Spleen (tissue), 11 donors: ENCODE measurements at regions not wholly inside any gene's neighbourhood (a gene's known extent, or its start where the extent isn't known, plus 50 kb on each side); places are given as distances from the start of the nearest gene placed in this dataset.

ENCODE experiments used
- DNase-seq: peaks from one replicate; pipeline ENCODE4 v3.0.0-alpha.2; 2020
- H3K27ac ChIP-seq, 8 donors: fragments of 200-600 bp; sonication (generic) in 7 of 8; 1 replicate in 4 of 8; 2 replicates in 4 of 8; pipeline versions ENCODE4 v1.5.0 to v1.8.0; 2016 to 2021; ENCODE audit warnings: inconsistent platforms in 4 of 8, mild to moderate bottlenecking in 4 of 8, moderate library complexity in 1 of 8
- H3K27me3 ChIP-seq, 7 donors: fragments of 200-600 bp; sonication (generic) in 6 of 7; replicated peaks in 1 of 7; 1 replicate in 4 of 7; 2 replicates in 3 of 7; pipeline versions ENCODE4 v1.5.0 to v1.8.0; 2016 to 2021; ENCODE audit warnings: inconsistent platforms in 3 of 7, mild to moderate bottlenecking in 1 of 7
- H3K36me3 ChIP-seq, 6 donors: fragments of 200-600 bp; sonication (generic) in 5 of 6; 1 replicate in 4 of 6; 2 replicates in 2 of 6; pipeline versions ENCODE4 v1.5.0 to v1.8.0; 2016 to 2021; ENCODE audit warnings: inconsistent platforms in 2 of 6
- H3K4me1 ChIP-seq, 6 donors: fragments of 200-600 bp; sonication (generic) in 5 of 6; 1 replicate in 3 of 6; 2 replicates in 3 of 6; pipeline versions ENCODE4 v1.5.0 to v1.8.0; 2016 to 2021; ENCODE audit warnings: inconsistent platforms in 3 of 6
- H3K4me3 ChIP-seq, 8 donors: fragments of 200-600 bp; sonication (generic) in 7 of 8; 1 replicate in 4 of 8; 2 replicates in 4 of 8; pipeline versions ENCODE4 v1.5.0 to v1.8.0; 2016 to 2021; ENCODE audit warnings: inconsistent platforms in 4 of 8, mild to moderate bottlenecking in 4 of 8, moderate library complexity in 2 of 8
- H3K9me3 ChIP-seq, 8 donors: fragments of 200-600 bp; sonication (generic) in 7 of 8; 1 replicate in 4 of 8; 2 replicates in 4 of 8; pipeline versions ENCODE4 v1.5.0 to v1.8.0; 2016 to 2021; ENCODE audit warnings: inconsistent platforms in 4 of 8
- POLR2A ChIP-seq, 3 donors: fragments of 450-650 bp; IDR thresholded peaks; one replicate each; pipeline ENCODE4 v1.5.1; 2017; ENCODE audit warnings: antibody characterized with exemption in 3 of 3, mild to moderate bottlenecking in 1 of 3
- POLR2AphosphoS5 ChIP-seq, 3 donors: sonication (generic); formaldehyde crosslinking; IDR thresholded peaks; one replicate each; pipeline ENCODE4 v1.5.1; 2017; ENCODE audit warnings: antibody characterized with exemption in 3 of 3
- WGBS, 5 donors: extraction: QIAGEN DNeasy Blood & Tissue Kit in 3 of 5; methylation state at CpG; one replicate each; pipeline versions ENCODE4 v1.1.5 to v1.1.7; 2013 to 2018; 5-methylcytosine and 5-hydroxymethylcytosine counted together
- intact Hi-C: fragments of 100-400 bp; cut with DNase I; formaldehyde crosslinking; loops from one replicate; pipeline ENCODE4 v1.15.0; 2023; ENCODE audit warnings: low total_unique reads
- TF ChIP-seq, protein P1 (sequence below), 11 experiments: fragments of 200-600 bp in 7 of 11; fragments of 450-650 bp in 4 of 11; sonication (generic) in 4 of 11; IDR thresholded peaks in 8 of 11; conservative IDR thresholded peaks in 3 of 11; 1 replicate in 7 of 11; 2 replicates in 4 of 11; pipeline versions ENCODE4 v1.4.0 to v1.8.0; 2016 to 2021; ENCODE audit warnings: antibody characterized with exemption in 11 of 11, inconsistent platforms in 4 of 11, mild to moderate bottlenecking in 1 of 11
- donor health status: healthy with polysubstance abuse.
- donor health status: DM: no; HTN: no; CAD: no; lungs with moderate emphysema.
- donor health status: DM: no; HTN: no; CAD: no.
- donor health status: Bipolar disorder and iron deficiency.
- donor health status: healthy.
- donor health status: DM: no; HTN: no; CAD: no.
- donor health status: DM: yes; HTN: yes; CAD: no.

GRCh38 chr11:70924108-70924507 lies 328.3 kb downstream of the SHANK2 start:
- Histone ChIP-seq H3K36me3 (no peaks in the 10 kb centered on the region), H3K27ac (no peak overlapping the region), H3K4me1 (no peaks in the 10 kb centered on the region), H3K27me3 (peaks cover 0 to 13% (median 0%) of the 10 kb centered on the region in 7 donors), H3K4me3 (no peak overlapping the region), H3K9me3 (peaks cover 9 to 53% (median 43%) of the 10 kb centered on the region in 8 donors)
- intact Hi-C loops = no loop called here
- 79 to 91% (median 86%) methylated on average over 8 of the region's 8 CpGs for WGBS, 5 donors
- TF ChIP-seq POLR2AphosphoS5 (IDR thresholded peaks at IDR 0.05) (no peak), POLR2A (IDR thresholded peaks at IDR 0.05) (no peak)
- TF ChIP-seq, protein P1, sequence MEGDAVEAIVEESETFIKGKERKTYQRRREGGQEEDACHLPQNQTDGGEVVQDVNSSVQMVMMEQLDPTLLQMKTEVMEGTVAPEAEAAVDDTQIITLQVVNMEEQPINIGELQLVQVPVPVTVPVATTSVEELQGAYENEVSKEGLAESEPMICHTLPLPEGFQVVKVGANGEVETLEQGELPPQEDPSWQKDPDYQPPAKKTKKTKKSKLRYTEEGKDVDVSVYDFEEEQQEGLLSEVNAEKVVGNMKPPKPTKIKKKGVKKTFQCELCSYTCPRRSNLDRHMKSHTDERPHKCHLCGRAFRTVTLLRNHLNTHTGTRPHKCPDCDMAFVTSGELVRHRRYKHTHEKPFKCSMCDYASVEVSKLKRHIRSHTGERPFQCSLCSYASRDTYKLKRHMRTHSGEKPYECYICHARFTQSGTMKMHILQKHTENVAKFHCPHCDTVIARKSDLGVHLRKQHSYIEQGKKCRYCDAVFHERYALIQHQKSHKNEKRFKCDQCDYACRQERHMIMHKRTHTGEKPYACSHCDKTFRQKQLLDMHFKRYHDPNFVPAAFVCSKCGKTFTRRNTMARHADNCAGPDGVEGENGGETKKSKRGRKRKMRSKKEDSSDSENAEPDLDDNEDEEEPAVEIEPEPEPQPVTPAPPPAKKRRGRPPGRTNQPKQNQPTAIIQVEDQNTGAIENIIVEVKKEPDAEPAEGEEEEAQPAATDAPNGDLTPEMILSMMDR (IDR thresholded peaks at IDR 0.05 in 8 of 11, conservative IDR thresholded peaks at IDR 0.05 in 3 of 11) = no peak
- DNase-seq = no peak

- Histone ChIP-seq H3K27ac (no peak overlapping the region), H3K4me1 (no peaks in the 10 kb centered on the region), H3K27me3 (peaks cover 0 to 24% (median 0%) of the 10 kb centered on the region in 7 donors), H3K36me3 (no peaks in the 10 kb centered on the region), H3K4me3 (no peak overlapping the region), H3K9me3 (peaks cover 9 to 45% (median 39%) of the 10 kb centered on the region in 8 donors)
- DNase-seq = no peak
- intact Hi-C loops = no loop called here
- TF ChIP-seq POLR2AphosphoS5 (IDR thresholded peaks at IDR 0.05) = no peak
- no peak for TF ChIP-seq POLR2A (IDR thresholded peaks at IDR 0.05)
- TF ChIP-seq, protein P1 (IDR thresholded peaks at IDR 0.05 in 8 of 11, conservative IDR thresholded peaks at IDR 0.05 in 3 of 11) = no peak
- 79 to 90% (median 87%) methylated on average over 3 of the region's 3 CpGs for WGBS, 5 donors
These were observed 327.1 kb downstream of the SHANK2 start for GRCh38 chr11:70925238-70925637.

DNA sequence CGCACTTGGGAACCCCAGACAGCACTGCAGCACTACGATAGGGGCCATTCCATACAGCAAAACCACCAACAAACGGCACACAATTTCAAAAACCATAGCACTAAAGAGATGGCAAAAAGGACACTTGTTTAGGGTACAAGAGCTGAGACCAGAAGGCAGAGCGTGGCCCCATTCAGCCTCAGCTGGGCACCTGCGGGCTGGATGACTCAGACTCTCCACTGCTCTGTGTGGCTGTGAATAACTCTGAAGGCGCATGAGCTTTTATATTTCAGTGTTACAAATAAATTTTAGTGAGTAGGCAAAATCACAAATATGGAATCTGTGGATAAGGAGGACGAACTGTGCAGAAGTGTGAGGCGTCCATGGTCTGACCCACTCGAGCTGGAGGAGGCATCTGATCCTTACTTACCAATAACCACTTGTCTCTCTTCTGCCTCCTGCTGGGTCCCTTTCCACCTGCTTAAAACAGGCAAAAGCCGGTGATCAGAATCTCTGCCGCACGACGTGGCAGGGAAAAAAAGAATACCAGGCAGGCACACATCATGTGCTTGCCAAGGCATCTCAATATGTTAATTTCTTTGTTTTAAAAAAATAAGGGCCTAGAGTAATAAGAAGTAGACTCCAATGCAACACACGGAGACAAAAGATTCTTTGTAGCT lies 325.7 kb downstream of the SHANK2 start:
- 81 to 86% (median 85%) methylated on average over 14 of the region's 14 CpGs for WGBS, 5 donors
- Histone ChIP-seq H3K4me1 (peaks cover 0 to 2% (median 0%) of the 10 kb centered on the region in 6 donors), H3K36me3 (no peaks in the 10 kb centered on the region), H3K27me3 (peaks cover 0 to 33% (median 0%) of the 10 kb centered on the region in 7 donors), H3K9me3 (peaks cover 3 to 33% (median 25%) of the 10 kb centered on the region in 8 donors), H3K27ac (no peak overlapping the region), H3K4me3 (no peak overlapping the region)
- intact Hi-C loops = no loop called here
- DNase-seq = no peak
- TF ChIP-seq POLR2AphosphoS5 (IDR thresholded peaks at IDR 0.05) = no peak
- no peak for TF ChIP-seq POLR2A (IDR thresholded peaks at IDR 0.05)
- TF ChIP-seq, protein P1 (IDR thresholded peaks at IDR 0.05 in 8 of 11, conservative IDR thresholded peaks at IDR 0.05 in 3 of 11) = no peak

- intact Hi-C loops = no loop called here
- no peak overlapping the region for H3K27ac ChIP-seq
- H3K36me3 ChIP-seq = no peaks in the 10 kb centered on the region
- H3K27me3 ChIP-seq = peaks cover 0 to 42% (median 0%) of the 10 kb centered on the region in 7 donors
- H3K4me1 ChIP-seq = peaks cover 0 to 2% (median 0%) of the 10 kb centered on the region in 6 donors
- DNase-seq = no peak
- WGBS, 5 donors = 47 to 58% (median 58%) methylated on average over 10 of the region's 10 CpGs
- TF ChIP-seq POLR2AphosphoS5 (IDR thresholded peaks at IDR 0.05) (no peak), POLR2A (IDR thresholded peaks at IDR 0.05) (no peak)
- TF ChIP-seq, protein P1 (IDR thresholded peaks at IDR 0.05 in 8 of 11, conservative IDR thresholded peaks at IDR 0.05 in 3 of 11) = no peak
- H3K4me3 ChIP-seq = no peak overlapping the region
- peaks cover 0 to 11% (median 3%) of the 10 kb centered on the region in 8 donors for H3K9me3 ChIP-seq
These were observed 323.4 kb downstream of the SHANK2 start for GRCh38 chr11:70928854-70929598.
